Upper lobe of left lung (tissue), 6 donors: ENCODE measurements at regions not wholly inside any gene's neighbourhood (a gene's known extent, or its start where the extent isn't known, plus 50 kb on each side); places are given as distances from the start of the nearest gene placed in this dataset.

Experiments
- ATAC-seq, 2 donors: fragments of 200-7000 bp; cut with Tn5 transposase; one replicate each; pipeline ENCODE4 v1.9.1; 2022; ENCODE audit warnings: mild to moderate bottlenecking in 2 of 2, moderate library complexity in 2 of 2; ENCODE audit not compliant: low FRiP score in 2 of 2
- DNase-seq, 2 donors: peaks; one replicate each; pipeline ENCODE4 v3.0.0-alpha.2; 2019 to 2020
- H3K27ac ChIP-seq, 4 donors: fragments of 200-600 bp; sonication (generic); one replicate each; pipeline ENCODE4 v1.5.1; 2016 to 2019
- H3K27me3 ChIP-seq, 4 donors: fragments of 200-600 bp; sonication (generic); one replicate each; pipeline ENCODE4 v1.5.1; 2017 to 2019
- H3K36me3 ChIP-seq, 4 donors: fragments of 200-600 bp; sonication (generic); one replicate each; pipeline ENCODE4 v1.5.1; 2016 to 2019
- H3K4me1 ChIP-seq, 4 donors: fragments of 200-600 bp; sonication (generic); one replicate each; pipeline ENCODE4 v1.5.1; 2018 to 2019
- H3K4me3 ChIP-seq, 4 donors: fragments of 200-600 bp; sonication (generic); one replicate each; pipeline ENCODE4 v1.5.1; 2017 to 2019; ENCODE audit warnings: mild to moderate bottlenecking in 2 of 4, moderate library complexity in 1 of 4
- H3K9me3 ChIP-seq, 4 donors: fragments of 200-600 bp; sonication (generic); one replicate each; pipeline ENCODE4 v1.5.1; 2018 to 2019
- CTCF ChIP-seq, 6 experiments: fragments of 450-650 bp in 4 of 6; fragments of 200-600 bp in 2 of 6; sonication (generic) in 2 of 6; IDR thresholded peaks; one replicate each; pipeline ENCODE4 v1.5.1; 2016 to 2019; ENCODE audit warnings: antibody characterized with exemption in 6 of 6
- EP300 ChIP-seq, 4 donors: sonication (generic); formaldehyde crosslinking; IDR thresholded peaks; one replicate each; pipeline ENCODE4 v1.5.1; 2017; ENCODE audit warnings: antibody characterized with exemption in 4 of 4, control low read depth in 2 of 4
- POLR2A ChIP-seq, 4 donors: fragments of 450-650 bp; IDR thresholded peaks; one replicate each; pipeline ENCODE4 v1.5.1; 2016 to 2017; ENCODE audit warnings: antibody characterized with exemption in 4 of 4, mild to moderate bottlenecking in 2 of 4
- POLR2AphosphoS5 ChIP-seq, 2 donors: sonication (generic); formaldehyde crosslinking; IDR thresholded peaks; one replicate each; pipeline ENCODE4 v1.5.1; 2017; ENCODE audit warnings: antibody characterized with exemption in 2 of 2
- WGBS, 2 donors: methylation state at CpG; one replicate each; pipeline ENCODE4 v1.1.5; 2017 to 2018; 5-methylcytosine and 5-hydroxymethylcytosine counted together
- donor health status: DM: no; HTN: no; CAD: no; lungs with moderate emphysema.
- donor health status: DM: no; HTN: yes; CAD: no; lungs with severe emphysema.

DNA sequence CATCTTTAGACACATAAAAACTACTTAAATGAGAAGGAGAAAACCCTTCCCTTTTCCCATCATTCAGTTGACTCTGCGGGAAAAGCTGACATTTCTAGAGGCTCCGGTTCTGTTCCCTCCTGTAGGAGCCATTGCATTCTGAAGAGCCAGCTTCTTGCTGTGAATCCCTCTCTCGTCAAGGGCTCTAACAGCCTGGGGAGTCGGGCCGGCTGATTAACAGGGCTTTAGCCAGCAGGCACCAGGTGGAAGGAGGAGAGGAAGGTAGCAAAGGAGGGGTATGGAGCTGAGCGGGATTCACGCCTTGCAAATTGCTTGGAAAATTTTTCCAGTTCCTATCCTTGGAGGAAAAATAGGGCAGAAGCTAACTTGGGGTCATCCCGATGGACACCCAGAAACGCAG, 108.3 kb upstream of the UBE2E1 start:
- WGBS, 2 donors = 63 to 76% methylated on average over 9 of the region's 9 CpGs
- no peaks in the 10 kb centered on the region for H3K9me3 ChIP-seq
- DNase-seq (no peak), ATAC-seq (no peak)
- H3K4me1 ChIP-seq = no peaks in the 10 kb centered on the region
- TF ChIP-seq EP300 (IDR thresholded peaks at IDR 0.05) = no peak
- no peak for TF ChIP-seq POLR2A (IDR thresholded peaks at IDR 0.05)
- no peak for TF ChIP-seq CTCF (IDR thresholded peaks at IDR 0.05)
- TF ChIP-seq POLR2AphosphoS5 (IDR thresholded peaks at IDR 0.05) = no peak
- H3K4me3 ChIP-seq = no peak overlapping the region
- no peak overlapping the region for H3K27ac ChIP-seq
- H3K27me3 ChIP-seq = no peaks in the 10 kb centered on the region
- no peaks in the 10 kb centered on the region for H3K36me3 ChIP-seq

DNA sequence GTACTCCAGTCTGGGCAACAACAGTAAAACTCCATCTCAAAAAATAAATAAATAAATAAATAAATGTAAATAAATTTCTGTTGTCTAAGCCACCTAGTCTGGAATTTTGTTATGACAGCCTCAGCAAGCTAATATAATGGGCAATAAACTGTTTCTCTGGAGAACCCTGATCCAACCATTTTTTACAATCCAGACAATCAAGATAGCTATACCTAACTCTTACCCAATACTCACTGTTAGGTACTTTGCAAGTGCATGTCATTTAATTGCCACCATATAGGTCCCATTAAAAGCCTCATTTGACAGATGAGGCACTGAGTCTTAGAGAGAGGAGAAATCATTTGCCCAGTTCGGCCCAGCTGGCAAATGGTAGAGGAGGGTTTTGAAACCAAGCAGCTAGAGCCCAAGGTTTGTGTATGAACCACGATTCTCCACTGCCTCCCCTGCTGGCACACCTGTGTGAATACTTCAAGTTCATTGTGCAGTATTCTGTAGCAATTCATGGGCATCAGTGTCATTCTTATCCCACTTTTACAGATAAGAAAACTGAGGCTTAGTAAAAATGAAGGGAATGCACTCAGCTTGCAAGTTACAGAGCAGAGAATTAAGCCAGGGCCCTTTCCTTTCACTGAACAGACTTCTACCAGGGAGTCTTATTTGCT, 107.0 kb upstream of the UBE2E1 start:
- DNase-seq (no peak), ATAC-seq (no peak)
- no peak overlapping the region for H3K27ac ChIP-seq
- H3K4me1 ChIP-seq = no peaks in the 10 kb centered on the region
- no peaks in the 10 kb centered on the region for H3K36me3 ChIP-seq
- H3K4me3 ChIP-seq = no peak overlapping the region
- H3K9me3 ChIP-seq = no peaks in the 10 kb centered on the region
- TF ChIP-seq CTCF (IDR thresholded peaks at IDR 0.05) (no peak), EP300 (IDR thresholded peaks at IDR 0.05) (no peak), POLR2AphosphoS5 (IDR thresholded peaks at IDR 0.05) (no peak), POLR2A (IDR thresholded peaks at IDR 0.05) (no peak)
- WGBS, 2 donors = 67 to 78% methylated on average over 2 of the region's 2 CpGs
- H3K27me3 ChIP-seq = no peaks in the 10 kb centered on the region

DNA sequence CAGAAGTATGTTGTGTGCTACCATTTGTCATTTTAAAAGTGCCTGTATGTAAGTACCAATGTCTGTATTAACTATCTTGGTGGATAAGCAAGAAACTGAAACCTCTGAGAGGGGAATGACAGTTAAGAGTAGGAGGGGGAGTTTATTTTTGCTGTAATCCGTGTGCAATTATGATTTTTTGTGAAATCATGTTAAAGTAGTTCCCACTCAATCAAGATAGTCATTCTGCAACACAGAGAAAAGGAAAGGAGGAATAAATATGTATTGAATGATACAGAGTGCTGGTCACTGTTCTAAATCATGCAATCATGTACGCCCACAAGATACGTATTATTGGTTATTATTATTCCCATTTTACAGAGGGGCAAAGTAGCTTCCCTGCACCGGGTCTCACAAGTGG, 105.1 kb upstream of the UBE2E1 start:
- Histone ChIP-seq H3K4me3 (no peak overlapping the region), H3K4me1 (no peaks in the 10 kb centered on the region), H3K27ac (no peak overlapping the region), H3K9me3 (no peaks in the 10 kb centered on the region), H3K27me3 (no peaks in the 10 kb centered on the region), H3K36me3 (no peaks in the 10 kb centered on the region)
- ATAC-seq = no peak
- 71 to 88% methylated on average over 4 of the region's 4 CpGs for WGBS, 2 donors
- DNase-seq = no peak
- TF ChIP-seq EP300 (IDR thresholded peaks at IDR 0.05) (no peak), POLR2AphosphoS5 (IDR thresholded peaks at IDR 0.05) (no peak), POLR2A (IDR thresholded peaks at IDR 0.05) (no peak), CTCF (IDR thresholded peaks at IDR 0.05) (no peak)

- DNase-seq (no peak), ATAC-seq (no peak)
- Histone ChIP-seq H3K27me3 (no peaks in the 10 kb centered on the region), H3K4me1 (no peaks in the 10 kb centered on the region), H3K4me3 (no peak overlapping the region), H3K9me3 (no peaks in the 10 kb centered on the region), H3K36me3 (no peaks in the 10 kb centered on the region), H3K27ac (no peak overlapping the region)
- WGBS, 2 donors = 51 to 78% methylated on average over 8 to 9 of the region's 9 CpGs
- TF ChIP-seq CTCF (IDR thresholded peaks at IDR 0.05) (no peak), EP300 (IDR thresholded peaks at IDR 0.05) (no peak), POLR2AphosphoS5 (IDR thresholded peaks at IDR 0.05) (no peak), POLR2A (IDR thresholded peaks at IDR 0.05) (no peak)
These were observed 103.8 kb upstream of the UBE2E1 start for GRCh38 chr3:23701716-23702597.
